GM23338 (cell line): ENCODE measurements at regions not wholly inside any gene's neighbourhood (a gene's known extent, or its start where the extent isn't known, plus 50 kb on each side); places are given as distances from the start of the nearest gene placed in this dataset.

Experiments
- ATAC-seq: fragments of 200-7000 bp; cut with Tn5 transposase; 3 replicates; pipeline ENCODE4 v1.9.1; 2020
- DNase-seq: peaks from one replicate; pipeline ENCODE4 v3.0.0-alpha.2; 2015; ENCODE audit warnings: low spot score
- H2AFZ ChIP-seq: fragments of 200-600 bp; sonication (generic); 2 replicates; pipeline ENCODE4 v1.8.0; 2016; ENCODE audit warnings: antibody characterized with exemption, mild to moderate bottlenecking, moderate library complexity
- H3F3A ChIP-seq: fragments of 200-600 bp; sonication (generic); replicated peaks from 2 replicates; pipeline ENCODE4 v1.8.0; 2017; ENCODE audit warnings: antibody characterized with exemption, mixed run types, low read depth
- H3K27ac ChIP-seq: fragments of 200-600 bp; sonication (generic); 2 replicates; pipeline ENCODE4 v1.6.1; 2016; ENCODE audit warnings: low read depth
- H3K27me3 ChIP-seq: fragments of 200-600 bp; sonication (generic); 2 replicates; pipeline ENCODE4 v1.8.0; 2016; ENCODE audit warnings: mild to moderate bottlenecking, mixed run types, moderate library complexity; ENCODE audit not compliant: insufficient read depth
- H3K36me3 ChIP-seq: fragments of 200-600 bp; sonication (generic); 2 replicates; pipeline ENCODE4 v1.8.0; 2016; ENCODE audit warnings: mild to moderate bottlenecking; ENCODE audit not compliant: insufficient read depth
- H3K4me1 ChIP-seq: fragments of 200-600 bp; sonication (generic); 2 replicates; pipeline ENCODE4 v1.8.0; 2016; ENCODE audit warnings: mild to moderate bottlenecking, moderate library complexity; ENCODE audit not compliant: insufficient read depth
- H3K4me2 ChIP-seq: fragments of 200-600 bp; sonication (generic); 2 replicates; pipeline ENCODE4 v1.7.1; 2017; ENCODE audit warnings: mixed run types
- H3K4me3 ChIP-seq: fragments of 200-600 bp; sonication (generic); 2 replicates; pipeline ENCODE4 v1.6.1; 2016; ENCODE audit warnings: mixed run types
- H3K79me2 ChIP-seq: fragments of 200-600 bp; sonication (generic); replicated peaks from 2 replicates; pipeline ENCODE4 v1.8.0; 2017; ENCODE audit warnings: mild to moderate bottlenecking; ENCODE audit not compliant: insufficient read depth
- H3K9me2 ChIP-seq: fragments of 200-600 bp; sonication (generic); 2 replicates; pipeline ENCODE4 v1.8.0; 2017; ENCODE audit not compliant: insufficient read depth
- H4K20me1 ChIP-seq: fragments of 200-600 bp; sonication (generic); replicated peaks from 2 replicates; pipeline ENCODE4 v1.8.0; 2017; ENCODE audit warnings: mild to moderate bottlenecking; ENCODE audit not compliant: insufficient read depth
- H3K27ac Mint-ChIP-seq: 2 replicates; pipeline ENCODE4 v1.8.0; 2020; ENCODE audit warnings: inconsistent platforms, mild to moderate bottlenecking, moderate library complexity, mixed read lengths
- H3K27me3 Mint-ChIP-seq: 3 replicates; pipeline ENCODE4 v1.8.0; 2022; ENCODE audit warnings: low read depth, mild to moderate bottlenecking, moderate library complexity, mixed read lengths, inconsistent platforms; ENCODE audit not compliant: insufficient read depth, poor library complexity
- H3K36me3 Mint-ChIP-seq: 3 replicates; pipeline ENCODE4 v1.8.0; 2021; ENCODE audit warnings: low read depth, mild to moderate bottlenecking, inconsistent platforms, moderate library complexity, mixed read lengths
- H3K4me1 Mint-ChIP-seq: 3 replicates; pipeline ENCODE4 v1.8.0; 2020; ENCODE audit warnings: mild to moderate bottlenecking, inconsistent platforms, mixed read lengths
- H3K4me3 Mint-ChIP-seq: 3 replicates; pipeline ENCODE4 v1.8.0; 2021; ENCODE audit warnings: moderate library complexity, mild to moderate bottlenecking, inconsistent platforms, mixed read lengths
- H3K9me3 Mint-ChIP-seq: 3 replicates; pipeline ENCODE4 v1.8.0; 2020; ENCODE audit warnings: moderate library complexity, mild to moderate bottlenecking, inconsistent platforms, mixed read lengths
- CTCF ChIP-seq, 2 experiments: fragments of 200-600 bp in 1 of 2; sonication (generic) in 1 of 2; conservative IDR thresholded peaks; 2 replicates each; pipeline versions ENCODE4 v1.5.1 to v1.6.1; 2016 to 2017; ENCODE audit warnings: antibody characterized with exemption in 2 of 2, low read depth in 2 of 2, mild to moderate bottlenecking in 2 of 2, moderate library complexity in 1 of 2
- EZH2 ChIP-seq: fragments of 200-600 bp; sonication (generic); IDR thresholded peaks from one replicate; pipeline ENCODE4 v1.8.0; 2017; ENCODE audit warnings: antibody characterized with exemption, mild to moderate bottlenecking, low read depth; ENCODE audit not compliant: unreplicated experiment
- EZH2phosphoT487 ChIP-seq: fragments of 200-600 bp; sonication (generic); IDR thresholded peaks from one replicate; pipeline ENCODE4 v1.8.1; 2018; ENCODE audit warnings: antibody characterized with exemption; ENCODE audit not compliant: unreplicated experiment
- ZNF114 ChIP-seq: fragments of 250-450 bp; sonication (Bioruptor Pico); IDR thresholded peaks from 2 replicates; pipeline ENCODE4 v1.5.0; 2020; ENCODE audit warnings: mild to moderate bottlenecking, moderate library complexity
- ZNF331 ChIP-seq: fragments of 250-450 bp; sonication (Bioruptor Pico); IDR thresholded peaks from 2 replicates; pipeline ENCODE4 v1.5.0; 2020; ENCODE audit warnings: low read depth, mild to moderate bottlenecking, moderate library complexity
- ZNF462 ChIP-seq: fragments of 250-450 bp; sonication (Bioruptor Pico); IDR thresholded peaks from 2 replicates; pipeline ENCODE4 v1.5.0; 2020; ENCODE audit warnings: mild to moderate bottlenecking, moderate library complexity

- no peak for TF ChIP-seq EZH2phosphoT487
- no peak for TF ChIP-seq EZH2
Observed at GRCh38 chr22:27499121-27499520, 302.4 kb downstream of the MN1 start (continued).

GRCh38 chr22:27501191-27501936, 300.2 kb downstream of the MN1 start:
- Mint-ChIP-seq H3K9me3 (peaks cover 3% of the 10 kb centered on the region; the same call in 2 of the 3 replicates), H3K4me1 (peaks cover 17% of the 10 kb centered on the region), H3K4me3 (no peak overlapping the region), H3K36me3 (no peaks in the 10 kb centered on the region; the same call in 2 of the 3 replicates), H3K27ac (peak overlapping the region; percentile 19; the same call in 1 of the 2 replicates), H3K27me3 (peaks cover 8% of the 10 kb centered on the region)
- Histone ChIP-seq H4K20me1 (no peaks in the 10 kb centered on the region), H3K4me2 (no peak overlapping the region; the same call in 1 of the 2 replicates), H3K9me2 (no peaks in the 10 kb centered on the region), H3K79me2 (no peaks in the 10 kb centered on the region), H2AFZ (peak overlapping the region; percentile 83; the same call in 1 of the 2 replicates), H3K4me3 (no peak overlapping the region), H3K4me1 (peaks cover 6% of the 10 kb centered on the region; the same call in 1 of the 2 replicates), H3K36me3 (no peaks in the 10 kb centered on the region), H3K27me3 (no peaks in the 10 kb centered on the region), H3K27ac (no peak overlapping the region), H3F3A (no peaks in the 10 kb centered on the region)
- DNase-seq (no peak), ATAC-seq (peak; percentile 84)
- no peak for TF ChIP-seq ZNF462
- TF ChIP-seq ZNF114 = no peak
- TF ChIP-seq CTCF (conservative IDR thresholded peaks at IDR 0.05; ENCODE audit: low read depth in 2 of 2) = no peak
- TF ChIP-seq ZNF331 (CRISPR knock-in tag) = no peak
